ENCODE measurements at regions not wholly inside any gene's neighbourhood (a gene's known extent, or its start where the extent isn't known, plus 50 kb on each side); places are given as distances from the start of the nearest gene placed in this dataset.
A peak's percentile ranks its signal among the peaks of the same experiment; 100 is the strongest.

DNA sequence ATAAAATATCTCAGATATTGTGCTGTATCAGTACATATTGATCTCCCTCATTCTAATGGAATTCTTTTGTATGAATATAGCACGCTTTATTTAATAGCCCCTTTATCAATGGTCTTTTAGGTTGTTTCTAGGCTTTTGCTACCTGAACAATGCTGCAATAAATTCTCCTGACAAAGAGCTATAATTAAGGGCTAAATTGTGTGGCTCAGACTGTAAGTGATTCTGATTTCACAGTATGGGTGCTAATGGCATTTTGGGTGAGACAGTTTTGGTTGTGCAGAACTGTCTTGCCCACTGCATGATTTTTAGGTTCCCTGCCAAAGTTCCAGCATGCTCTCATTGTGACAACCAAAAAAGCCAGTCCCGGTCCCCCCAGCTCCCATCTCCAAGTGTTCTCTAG, 363.2 kb downstream of the REEP3 start:
- DNase-seq (ENCODE audit: low spot score) = no peak
- Mint-ChIP-seq H3K27me3 (ENCODE audit: insufficient read depth, low read depth) (peaks cover 5% of the 10 kb centered on the region), H3K27ac (peak overlapping the region; percentile 59), H3K4me1 (peaks cover 23% of the 10 kb centered on the region), H3K9me3 (peaks cover 27% of the 10 kb centered on the region), H3K36me3 (peaks cover 6% of the 10 kb centered on the region), H3K4me3 (no peak overlapping the region)
- Histone ChIP-seq H3K4me1 (peaks cover 32% of the 10 kb centered on the region), H3K79me2 (ENCODE audit: low read depth) (no peaks in the 10 kb centered on the region), H3K36me3 (peaks cover 3% of the 10 kb centered on the region), H3K4me3 (no peak overlapping the region), H3K4me2 (no peak overlapping the region), H2AFZ (replicated peaks) (no peak overlapping the region), H3K27me3 (no peaks in the 10 kb centered on the region), H3K9ac (no peak overlapping the region), H3K9me3 (ENCODE audit: low read depth) (no peaks in the 10 kb centered on the region), H3F3A (ENCODE audit: low read depth) (peaks cover 27% of the 10 kb centered on the region), H4K20me1 (ENCODE audit: low read depth) (no peaks in the 10 kb centered on the region), H3K27ac (no peak overlapping the region)
- TF ChIP-seq, protein P1, sequence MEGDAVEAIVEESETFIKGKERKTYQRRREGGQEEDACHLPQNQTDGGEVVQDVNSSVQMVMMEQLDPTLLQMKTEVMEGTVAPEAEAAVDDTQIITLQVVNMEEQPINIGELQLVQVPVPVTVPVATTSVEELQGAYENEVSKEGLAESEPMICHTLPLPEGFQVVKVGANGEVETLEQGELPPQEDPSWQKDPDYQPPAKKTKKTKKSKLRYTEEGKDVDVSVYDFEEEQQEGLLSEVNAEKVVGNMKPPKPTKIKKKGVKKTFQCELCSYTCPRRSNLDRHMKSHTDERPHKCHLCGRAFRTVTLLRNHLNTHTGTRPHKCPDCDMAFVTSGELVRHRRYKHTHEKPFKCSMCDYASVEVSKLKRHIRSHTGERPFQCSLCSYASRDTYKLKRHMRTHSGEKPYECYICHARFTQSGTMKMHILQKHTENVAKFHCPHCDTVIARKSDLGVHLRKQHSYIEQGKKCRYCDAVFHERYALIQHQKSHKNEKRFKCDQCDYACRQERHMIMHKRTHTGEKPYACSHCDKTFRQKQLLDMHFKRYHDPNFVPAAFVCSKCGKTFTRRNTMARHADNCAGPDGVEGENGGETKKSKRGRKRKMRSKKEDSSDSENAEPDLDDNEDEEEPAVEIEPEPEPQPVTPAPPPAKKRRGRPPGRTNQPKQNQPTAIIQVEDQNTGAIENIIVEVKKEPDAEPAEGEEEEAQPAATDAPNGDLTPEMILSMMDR (IDR thresholded peaks at IDR 0.05) = no peak

GRCh38 chr10:63885156-63885555, 364.0 kb downstream of the REEP3 start:
- Histone ChIP-seq H3K9me3 (ENCODE audit: low read depth) (no peaks in the 10 kb centered on the region), H3F3A (ENCODE audit: low read depth) (peaks cover 27% of the 10 kb centered on the region), H3K9ac (no peak overlapping the region), H3K27me3 (no peaks in the 10 kb centered on the region), H3K4me1 (peaks cover 40% of the 10 kb centered on the region), H3K27ac (no peak overlapping the region), H4K20me1 (ENCODE audit: low read depth) (no peaks in the 10 kb centered on the region), H3K4me2 (no peak overlapping the region), H3K4me3 (no peak overlapping the region), H3K79me2 (ENCODE audit: low read depth) (no peaks in the 10 kb centered on the region), H3K36me3 (no peaks in the 10 kb centered on the region), H2AFZ (replicated peaks) (no peak overlapping the region)
- peaks cover 31% of the 10 kb centered on the region for H3K4me1 Mint-ChIP-seq
- no peak for DNase-seq (ENCODE audit: low spot score)
- peaks cover 6% of the 10 kb centered on the region for H3K36me3 Mint-ChIP-seq
- TF ChIP-seq EZH2 (IDR thresholded peaks at IDR 0.05) (no peak), EZH2phosphoT487 (IDR thresholded peaks at IDR 0.05) (no peak)
- TF ChIP-seq, protein P1 (IDR thresholded peaks at IDR 0.05) = no peak
- H3K27ac Mint-ChIP-seq = peak overlapping the region; percentile 30
- no peak overlapping the region for H3K4me3 Mint-ChIP-seq
- peaks cover 20% of the 10 kb centered on the region for H3K9me3 Mint-ChIP-seq
- no peaks in the 10 kb centered on the region for H3K27me3 Mint-ChIP-seq (ENCODE audit: insufficient read depth, low read depth)

- H3K9me3 ChIP-seq (ENCODE audit: low read depth) = no peaks in the 10 kb centered on the region
- no peak for DNase-seq (ENCODE audit: low spot score)
- Mint-ChIP-seq H3K4me3 (no peak overlapping the region), H3K27ac (peak overlapping the region; percentile 18), H3K36me3 (peaks cover 5% of the 10 kb centered on the region), H3K27me3 (ENCODE audit: insufficient read depth, low read depth) (no peaks in the 10 kb centered on the region), H3K4me1 (peaks cover 36% of the 10 kb centered on the region), H3K9me3 (peaks cover 14% of the 10 kb centered on the region)
- H3K4me1 ChIP-seq = peaks cover 42% of the 10 kb centered on the region
- no peaks in the 10 kb centered on the region for H3K27me3 ChIP-seq
- H3K4me2 ChIP-seq = no peak overlapping the region
- H3K36me3 ChIP-seq = no peaks in the 10 kb centered on the region
- peaks cover 27% of the 10 kb centered on the region for H3F3A ChIP-seq (ENCODE audit: low read depth)
- no peaks in the 10 kb centered on the region for H3K79me2 ChIP-seq (ENCODE audit: low read depth)
- no peak overlapping the region for H3K27ac ChIP-seq
- no peak overlapping the region for H3K4me3 ChIP-seq
- no peak overlapping the region for H3K9ac ChIP-seq
- TF ChIP-seq EZH2phosphoT487 (IDR thresholded peaks at IDR 0.05) = no peak
- TF ChIP-seq, protein P1 (IDR thresholded peaks at IDR 0.05) = no peak
- no peak for TF ChIP-seq EZH2 (IDR thresholded peaks at IDR 0.05)
- peak overlapping the region; percentile 77 for H2AFZ ChIP-seq (replicated peaks)
- H4K20me1 ChIP-seq (ENCODE audit: low read depth) = no peaks in the 10 kb centered on the region
Measured at GRCh38 chr10:63886281-63887022, 365.3 kb downstream of the REEP3 start.

Measured in neural progenitor cell (in vitro differentiated cells).